GM19025 (cell line): ENCODE measurements at regions not wholly inside any gene's neighbourhood (a gene's known extent, or its start where the extent isn't known, plus 50 kb on each side); places are given as distances from the start of the nearest gene placed in this dataset.

Experiments
- ATAC-seq: cut with Tn5 transposase; IDR thresholded peaks from one replicate; pipeline ENCODE4 v1.9.1; 2021; ENCODE audit warnings: mild to moderate bottlenecking, low read depth, moderate library complexity; ENCODE audit not compliant: unreplicated experiment

GRCh38 chr4:74674750-74675149 is 119.6 kb downstream of the BTC start:
- no peak for ATAC-seq

GRCh38 chr4:74675673-74676279 is 118.5 kb downstream of the BTC start:
- ATAC-seq, result no peak

- ATAC-seq, result no peak
Measured at GRCh38 chr4:74682567-74683359, 111.6 kb downstream of the BTC start.

- no peak for ATAC-seq
Measured at GRCh38 chr4:74692972-74693371, 101.4 kb downstream of the BTC start.
